ENCODE measurements at regions not wholly inside any gene's neighbourhood (a gene's known extent, or its start where the extent isn't known, plus 50 kb on each side); places are given as distances from the start of the nearest gene placed in this dataset.

GRCh38 chr7:15954671-15955354 is 268.3 kb upstream of the MEOX2 start:
- no peak for TF ChIP-seq POLR2A (IDR thresholded peaks at IDR 0.05; ENCODE audit: low read depth, low read length)
- no peak for TF ChIP-seq TAF1 (IDR thresholded peaks at IDR 0.05; ENCODE audit: borderline replicate concordance, low read depth, low read length)
- TF ChIP-seq POLR2AphosphoS5 (IDR thresholded peaks at IDR 0.05; ENCODE audit: low read depth, low read length) = no peak

All from GM12892 (cell line).